GM10266 (cell line): ENCODE measurements at regions not wholly inside any gene's neighbourhood (a gene's known extent, or its start where the extent isn't known, plus 50 kb on each side); places are given as distances from the start of the nearest gene placed in this dataset.

Experiments
- DNase-seq: peaks from one replicate; pipeline ENCODE4 v3.0.0; 2012; ENCODE audit errors: extremely low spot score
- CTCF ChIP-seq: IDR thresholded peaks from 2 replicates; pipeline ENCODE4 v1.5.1; 2012; ENCODE audit warnings: mild to moderate bottlenecking, low read depth; ENCODE audit not compliant: control insufficient read depth, insufficient read depth; ENCODE audit errors: missing control alignments

DNA sequence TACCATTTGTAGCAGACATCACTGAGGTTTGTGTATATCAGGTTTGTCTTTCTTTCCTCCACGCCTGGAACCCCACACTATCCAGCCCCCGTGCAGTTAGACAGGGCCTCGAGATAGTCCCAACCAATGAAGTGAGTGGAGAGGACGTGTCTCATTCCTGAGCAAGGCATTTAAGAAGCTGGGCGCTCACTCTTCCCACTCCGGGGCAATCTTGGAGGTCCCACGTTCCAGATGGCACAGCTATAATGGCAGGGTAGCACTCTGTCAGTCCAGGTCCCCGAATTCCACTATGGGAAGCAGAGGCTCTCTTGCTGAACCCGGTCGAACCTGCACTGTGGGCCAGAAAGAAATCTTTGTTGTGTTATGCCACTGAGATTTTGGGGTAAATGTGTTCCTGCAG lies 57.3 kb upstream of the CSF3R start:
- TF ChIP-seq CTCF: no peak
- no peak for DNase-seq

DNA sequence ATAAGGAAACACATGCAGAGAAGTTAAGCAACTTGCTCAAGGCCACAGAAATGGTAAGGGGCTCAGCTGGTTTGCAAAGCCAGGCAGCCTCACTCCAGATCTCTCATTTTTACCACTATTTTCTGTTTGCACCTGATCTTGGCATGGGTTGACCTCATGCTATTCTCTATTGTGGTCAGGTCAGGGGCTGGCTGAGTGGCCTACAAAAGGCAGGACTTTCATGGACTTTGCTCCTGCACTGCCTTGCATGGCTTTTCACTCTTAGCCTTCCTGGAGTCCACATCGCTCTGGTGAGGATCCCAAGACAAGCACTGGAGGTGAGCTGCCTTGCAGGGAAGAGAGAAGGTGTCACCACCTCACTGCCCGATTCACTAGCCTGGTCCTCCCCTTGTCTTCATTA lies 56.8 kb upstream of the CSF3R start:
- DNase-seq: no peak
- no peak for TF ChIP-seq CTCF

DNA sequence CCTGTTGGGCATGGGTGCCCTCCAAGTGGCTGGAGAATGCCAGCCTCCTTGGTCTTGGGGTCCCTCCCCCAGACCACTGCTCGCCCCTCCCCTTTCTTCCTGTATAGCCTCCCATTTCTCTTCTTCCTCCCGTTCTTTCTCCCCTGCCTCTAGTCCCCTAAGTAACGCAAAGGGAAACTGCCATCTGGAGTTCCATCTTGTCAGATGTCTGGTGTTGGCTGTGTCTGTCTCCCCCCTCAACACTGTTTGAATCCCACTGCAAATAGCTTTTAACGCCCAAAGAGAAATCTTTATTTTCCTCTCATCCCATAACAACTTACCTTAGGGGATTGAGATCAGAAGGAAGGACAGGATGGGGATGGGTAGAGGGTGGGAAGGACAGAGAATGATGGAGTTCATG lies 55.3 kb upstream of the CSF3R start:
- no peak for DNase-seq
- TF ChIP-seq CTCF: no peak

DNA sequence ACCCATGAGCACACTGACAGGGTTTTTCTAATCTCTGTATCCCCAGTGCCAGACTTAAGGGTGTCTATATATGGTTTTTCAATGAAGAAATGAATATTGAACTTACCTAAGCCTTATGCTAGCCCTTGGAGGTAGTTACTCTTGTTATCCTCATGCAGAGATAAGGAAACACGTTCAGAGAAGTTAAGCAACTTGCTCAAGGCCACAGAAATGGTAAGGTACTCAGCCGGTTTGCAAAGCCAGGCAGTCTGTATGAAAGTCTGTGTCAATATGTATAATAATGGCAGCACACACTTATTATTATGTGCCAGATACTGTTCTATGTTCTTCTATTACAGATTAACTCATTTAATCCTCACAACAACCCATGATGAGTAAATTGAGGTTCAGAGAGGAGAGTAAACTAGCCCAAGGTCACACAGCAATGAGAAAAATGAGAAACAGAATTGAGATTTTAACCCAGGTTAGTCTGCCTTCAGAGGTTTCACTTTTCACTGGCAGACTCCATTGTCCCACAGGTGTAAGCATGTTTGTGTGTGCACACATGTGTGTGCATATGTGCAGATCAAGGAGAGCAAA lies 54.6 kb upstream of the CSF3R start:
- TF ChIP-seq CTCF: no peak
- DNase-seq: no peak

- no peak for TF ChIP-seq CTCF
- DNase-seq: no peak
These were observed 54.0 kb upstream of the CSF3R start for GRCh38 chr1:36536727-36537126.

GRCh38 chr1:36534711-36535412 lies 52.1 kb upstream of the CSF3R start:
- no peak for TF ChIP-seq CTCF
- DNase-seq: no peak

GRCh38 chr1:36533897-36534296 lies 51.2 kb upstream of the CSF3R start:
- DNase-seq: no peak
- no peak for TF ChIP-seq CTCF
